GM18508 (cell line): ENCODE measurements at regions not wholly inside any gene's neighbourhood (a gene's known extent, or its start where the extent isn't known, plus 50 kb on each side); places are given as distances from the start of the nearest gene placed in this dataset.
"Not testable (repeated sequence)": the region's sequence is repeated elsewhere in the genome, so short reads cannot be mapped to it uniquely, and the experiment has no call there.

Experiments
- ATAC-seq: cut with Tn5 transposase; IDR thresholded peaks from one replicate; pipeline ENCODE4 v1.9.1; 2021; ENCODE audit warnings: moderate number of reproducible peaks; ENCODE audit not compliant: insufficient read depth, unreplicated experiment

DNA sequence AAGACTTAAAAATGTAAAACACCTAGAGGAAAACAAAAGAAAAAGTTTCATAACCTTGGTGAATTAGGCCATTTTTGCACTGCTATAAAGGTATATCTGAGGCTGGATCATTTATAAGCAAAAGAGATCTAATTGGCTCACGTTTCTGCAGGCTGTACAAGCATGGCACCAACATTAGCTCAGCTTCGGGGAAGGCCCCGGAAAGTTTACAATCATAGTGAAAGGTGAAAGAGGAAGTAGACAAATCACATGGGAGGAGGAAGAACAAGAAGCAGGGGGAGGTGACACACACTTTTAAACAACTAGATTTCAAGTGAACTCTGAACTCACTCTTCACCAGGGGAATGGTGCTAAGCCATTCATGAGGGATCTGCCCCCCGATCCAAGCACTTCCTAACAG lies 1358.5 kb upstream of the PCDH9 start:
- peak; percentile 100 for ATAC-seq

DNA sequence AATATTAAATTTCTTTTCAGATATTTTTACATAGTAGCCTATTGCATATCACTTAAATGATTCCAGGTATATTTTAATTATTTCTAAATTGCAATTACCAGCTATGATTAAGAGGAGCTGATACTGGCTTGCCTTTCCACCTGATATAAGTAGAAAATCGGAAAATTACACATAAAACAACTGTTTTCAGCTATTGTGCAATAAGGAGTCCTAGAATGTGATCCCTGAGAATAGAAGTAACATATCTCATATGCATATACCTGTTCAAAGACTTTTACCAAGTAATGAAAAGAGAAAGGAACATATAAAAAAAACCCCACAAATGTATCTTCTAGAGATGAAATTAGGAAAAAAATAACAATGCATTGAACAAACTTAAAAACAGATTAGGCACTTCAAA lies 1354.6 kb upstream of the PCDH9 start:
- no peak for ATAC-seq

DNA sequence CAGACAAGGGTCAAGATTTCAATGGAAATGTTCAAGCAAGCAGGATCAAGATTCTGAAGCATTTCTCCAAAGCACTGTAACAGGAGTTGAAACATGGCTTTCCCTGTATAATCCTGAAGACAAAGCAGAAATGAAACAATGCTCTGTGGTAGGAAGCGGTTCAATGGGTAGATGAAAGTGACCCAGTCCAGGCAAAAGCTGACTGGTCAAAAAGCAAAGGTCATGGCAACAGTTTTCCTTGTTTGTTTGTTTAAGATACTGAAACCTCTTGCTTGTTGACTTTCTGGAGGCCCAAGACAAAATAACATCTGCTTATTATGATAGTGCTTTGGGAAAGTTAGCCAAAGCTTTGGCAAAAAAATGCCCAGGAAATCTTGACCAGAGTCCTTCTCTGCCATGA lies 1343.9 kb upstream of the PCDH9 start:
- ATAC-seq, result no peak

DNA sequence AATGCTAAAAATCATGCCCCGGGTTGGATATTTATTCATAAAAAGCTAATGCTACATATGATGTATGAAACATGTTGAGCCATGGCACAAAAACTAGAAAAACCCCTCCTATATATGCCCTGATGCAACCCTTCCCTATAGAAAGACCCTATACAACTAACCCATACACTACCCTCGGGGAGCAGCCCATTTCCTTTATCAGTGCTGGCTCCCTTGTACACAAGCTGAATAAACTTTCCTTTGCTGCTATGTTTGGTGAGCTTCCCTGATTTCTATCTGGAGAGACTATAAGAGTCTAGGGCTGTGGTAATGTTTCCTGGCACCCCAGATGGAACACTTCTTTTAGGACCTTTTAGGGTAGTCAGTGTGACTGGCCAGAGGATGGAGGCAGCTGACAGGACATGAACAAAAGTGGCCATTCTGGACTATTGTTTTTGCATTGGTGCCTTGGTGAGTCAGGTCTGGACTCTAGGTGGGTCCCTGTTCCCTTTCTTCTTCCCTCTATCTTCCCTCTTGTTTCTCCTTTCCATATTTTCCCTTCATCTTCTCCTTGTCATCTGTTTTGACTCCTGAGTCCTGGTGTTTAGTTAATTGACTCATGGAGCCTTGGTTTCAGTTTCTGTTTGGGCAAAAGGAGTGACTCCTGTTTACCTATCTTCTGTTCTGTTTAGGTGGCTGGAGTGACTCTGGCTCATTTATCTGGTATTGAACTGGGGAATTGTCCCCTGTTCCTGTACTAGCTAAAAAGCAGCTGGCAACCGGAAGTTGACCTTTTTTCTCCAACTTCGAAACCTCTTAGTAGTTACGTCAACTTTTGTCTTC lies 1321.8 kb upstream of the PCDH9 start:
- ATAC-seq, result no peak

DNA sequence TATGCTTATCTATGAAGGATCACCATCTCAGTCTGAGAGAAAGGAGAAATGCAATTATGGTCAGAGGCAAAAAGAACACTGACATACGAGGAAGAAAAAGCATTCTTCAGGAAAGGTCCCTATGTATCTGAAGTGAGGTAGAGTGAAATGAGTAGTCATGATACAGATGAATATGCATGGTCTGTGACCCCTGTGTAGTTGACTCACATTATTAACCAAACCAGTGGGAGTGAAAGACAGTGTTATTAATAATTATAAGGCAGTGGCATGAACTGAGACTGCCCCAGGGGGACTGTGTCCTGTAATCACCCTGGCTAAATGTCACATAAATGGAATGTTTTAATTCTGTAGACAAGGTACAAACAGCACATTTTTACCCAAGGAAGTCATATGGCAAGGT lies 1320.2 kb upstream of the PCDH9 start:
- ATAC-seq, result peak; percentile 96

DNA sequence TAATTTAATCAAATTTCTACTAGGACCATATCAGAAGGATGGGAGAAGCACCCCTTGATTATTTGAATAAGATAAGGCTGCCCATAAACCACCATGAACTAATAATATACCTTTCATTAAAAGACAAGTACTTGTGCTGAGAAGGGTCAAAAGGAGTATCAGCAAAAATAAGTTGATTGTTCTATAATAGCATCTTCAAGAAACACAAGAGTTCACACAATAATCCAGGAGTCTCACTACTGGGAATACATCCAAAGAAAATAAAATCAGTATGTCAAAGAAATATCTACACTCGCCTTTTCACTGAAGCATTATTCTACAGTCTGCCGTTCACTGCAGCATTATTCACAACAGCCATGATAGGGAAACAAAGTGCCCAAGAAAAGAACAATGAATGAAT lies 1310.1 kb upstream of the PCDH9 start:
- ATAC-seq, result no peak

DNA sequence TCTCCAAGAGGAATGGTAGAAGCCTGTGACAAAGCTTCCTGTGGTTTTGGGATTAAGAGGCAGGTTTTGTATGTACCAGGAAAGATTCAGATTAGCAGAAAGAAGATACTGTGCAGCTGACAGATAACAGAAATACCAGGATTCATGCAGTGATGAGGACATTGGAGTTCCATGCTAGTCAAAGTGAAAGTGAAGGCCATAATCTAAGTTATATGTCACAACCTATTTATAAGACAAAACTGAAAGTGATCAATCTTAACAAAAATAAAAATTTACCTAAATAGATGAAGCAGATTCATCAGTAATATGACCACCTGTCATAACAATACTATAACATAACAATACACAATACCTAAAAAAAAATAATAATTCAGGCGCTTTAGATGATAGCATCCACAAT lies 1305.2 kb upstream of the PCDH9 start:
- ATAC-seq, result peak; percentile 95

DNA sequence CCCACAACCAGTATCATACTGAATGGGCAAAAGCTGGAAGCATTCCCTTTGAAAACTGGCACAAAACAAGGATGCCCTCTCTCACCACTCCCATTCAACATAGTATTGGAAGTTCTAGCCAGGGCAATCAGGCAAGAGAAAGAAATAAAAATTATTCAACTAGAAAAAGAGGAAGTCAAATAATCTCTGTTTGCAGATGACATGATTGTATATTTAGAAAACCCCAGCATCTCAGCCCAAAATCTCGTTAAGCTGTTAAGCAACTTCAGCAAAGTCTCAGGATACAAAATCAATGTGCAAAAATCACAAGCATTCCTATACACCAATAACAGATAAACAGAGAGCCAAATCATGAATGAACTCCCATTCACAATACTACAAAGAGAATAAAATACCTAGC lies 1297.0 kb upstream of the PCDH9 start:
- not testable (repeated sequence) for ATAC-seq

DNA sequence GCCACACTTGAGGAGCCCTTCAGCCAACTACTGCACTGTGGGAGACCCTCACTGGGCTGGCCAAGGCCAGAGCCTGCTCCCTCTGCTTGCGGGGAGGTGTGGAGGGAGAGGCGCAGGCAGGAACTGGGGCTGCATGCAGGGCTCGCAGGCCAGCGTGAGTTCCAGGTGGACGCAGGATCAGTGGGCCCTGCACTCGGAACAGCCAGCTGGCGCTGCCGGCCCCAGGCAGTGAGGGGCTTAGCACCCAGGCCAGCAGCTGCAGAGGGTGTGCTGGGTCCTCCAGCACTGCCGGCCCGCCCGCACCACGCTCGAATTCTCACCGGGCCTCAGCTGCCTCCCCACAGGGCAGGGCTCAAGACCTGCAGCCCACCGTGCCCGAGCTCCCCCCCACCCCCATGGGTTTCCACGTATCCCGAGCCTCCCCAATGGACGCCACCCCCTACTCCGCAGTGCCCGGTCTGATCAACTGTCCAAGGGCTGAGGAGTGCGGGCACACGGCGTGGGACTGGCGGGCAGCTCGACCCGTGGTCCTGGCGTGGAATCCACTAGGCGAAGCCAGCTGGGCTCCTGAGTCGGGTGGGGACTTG lies 1293.8 kb upstream of the PCDH9 start:
- no peak for ATAC-seq

DNA sequence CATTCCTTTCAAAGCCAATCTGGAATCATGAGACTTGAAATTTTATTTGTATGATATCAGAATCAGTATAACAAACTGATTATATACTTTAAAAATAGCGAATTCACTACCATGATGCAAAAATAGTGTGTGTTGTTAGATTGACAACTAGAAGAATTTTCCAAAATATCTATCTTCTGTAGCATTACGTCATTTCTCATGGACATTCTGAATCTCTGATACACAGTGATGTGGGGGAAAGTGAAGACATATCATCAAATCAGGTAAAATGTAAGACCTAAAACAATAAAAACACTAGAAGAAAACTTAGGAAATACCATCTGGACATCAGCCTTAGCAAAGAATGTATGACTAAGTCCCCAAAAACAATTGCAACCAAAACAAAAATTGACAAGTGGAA lies 1292.0 kb upstream of the PCDH9 start:
- ATAC-seq, result no peak

DNA sequence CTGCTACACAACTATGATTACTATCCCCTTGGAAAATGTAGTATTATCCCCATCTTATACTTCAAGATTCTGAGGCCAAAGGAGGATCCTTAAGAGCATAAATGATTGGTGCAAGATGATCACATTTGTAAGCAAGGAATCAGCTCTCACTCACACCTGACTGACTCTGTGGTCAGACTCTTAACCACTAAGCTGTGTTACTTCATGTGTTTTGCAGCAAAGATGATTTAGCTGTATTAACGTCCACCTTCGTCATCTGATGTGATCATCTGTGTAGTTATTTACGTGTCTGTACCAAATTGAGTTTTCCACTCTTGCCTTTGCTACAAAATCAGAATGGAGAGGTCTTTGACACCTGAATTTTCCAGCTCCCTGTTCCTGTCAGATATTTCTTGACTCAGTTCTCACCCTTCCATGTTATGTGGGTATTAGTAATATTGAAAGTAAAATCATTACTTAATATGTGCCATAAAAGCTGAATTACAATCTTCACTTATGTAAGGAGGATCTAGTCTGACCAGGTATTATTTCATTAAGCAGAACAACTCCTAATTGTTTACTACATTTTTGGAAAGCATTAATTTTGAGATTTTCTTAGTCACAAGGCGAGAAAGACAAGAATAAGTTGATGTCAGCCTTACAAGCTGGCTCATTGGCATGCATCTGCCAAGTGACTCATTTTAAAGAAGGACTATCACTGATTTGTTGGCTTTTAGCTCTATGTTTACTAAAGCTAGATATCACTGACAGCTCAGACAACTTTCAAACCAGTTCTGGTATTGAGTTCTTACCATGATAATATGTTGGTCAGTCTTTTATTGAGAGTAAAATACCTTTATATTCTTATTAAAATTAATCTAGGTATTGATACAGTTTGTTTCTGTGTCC lies 1279.8 kb upstream of the PCDH9 start:
- ATAC-seq, result peak; percentile 86

DNA sequence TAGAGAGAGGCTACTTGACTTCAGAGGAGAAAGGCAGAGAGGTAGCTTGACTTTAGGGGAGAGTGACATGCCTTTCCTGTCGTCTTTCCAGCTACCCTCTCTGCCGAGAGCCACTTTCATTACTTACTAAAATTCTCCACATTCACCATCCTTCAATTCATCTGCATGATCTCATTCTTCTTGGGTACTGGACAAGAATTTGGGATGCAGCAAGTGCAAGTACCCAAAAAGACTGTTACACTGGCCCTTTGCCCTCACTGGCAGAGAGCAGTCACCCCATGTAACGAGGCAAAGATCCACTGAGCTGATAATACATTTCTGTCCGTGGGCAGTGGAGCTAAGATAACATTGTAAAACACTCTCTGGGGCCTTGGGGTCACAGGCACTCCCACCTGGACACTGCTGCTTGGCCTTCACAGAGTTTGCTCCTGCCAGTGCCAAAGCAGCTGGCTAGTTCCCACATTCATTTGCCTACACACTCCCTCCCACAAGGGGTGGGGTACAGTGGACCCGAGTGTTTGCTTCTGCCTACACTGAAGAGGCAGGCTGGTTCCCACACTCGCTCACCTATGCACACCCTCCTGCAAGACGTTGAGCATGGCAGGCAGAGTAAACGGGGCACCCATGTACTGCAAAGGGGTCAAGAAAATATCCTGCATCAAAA lies 1276.9 kb upstream of the PCDH9 start:
- no peak for ATAC-seq

DNA sequence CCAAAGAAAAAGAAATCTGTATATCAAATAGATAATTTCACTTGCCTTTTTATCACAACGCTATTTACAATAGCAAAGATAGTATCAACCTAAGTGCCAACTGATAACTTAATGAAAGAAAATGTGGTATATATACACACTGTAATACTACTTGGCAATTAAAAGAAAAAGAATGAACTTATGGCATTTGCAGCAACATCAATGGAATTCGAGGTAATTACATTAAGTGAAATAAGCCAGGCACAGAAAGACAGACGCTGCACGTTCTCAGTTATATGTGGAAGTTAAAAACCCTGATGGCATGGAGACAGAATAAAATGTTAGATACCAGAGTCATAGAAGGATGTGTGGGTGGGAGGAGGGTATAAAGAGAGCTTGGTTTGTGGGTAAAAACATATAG lies 1260.5 kb upstream of the PCDH9 start:
- ATAC-seq, result no peak

DNA sequence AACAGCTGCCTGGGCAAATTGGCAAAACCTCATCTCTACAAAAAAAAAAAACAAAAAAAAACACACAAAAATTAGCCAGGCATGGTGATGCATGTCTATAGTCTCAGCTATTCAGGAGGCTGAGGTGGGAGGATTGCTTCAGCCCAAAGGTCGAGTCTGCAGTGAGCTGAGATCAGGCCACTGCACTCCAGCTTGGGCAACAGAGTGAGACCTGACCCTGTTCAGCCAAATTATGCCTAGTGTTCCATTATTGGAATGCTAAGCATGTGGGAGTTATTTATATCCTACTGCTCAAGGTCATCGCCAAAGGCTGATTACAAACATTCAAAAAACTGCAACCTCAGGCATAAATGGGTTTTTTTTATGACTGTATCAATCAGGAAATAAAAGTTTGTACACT lies 1251.0 kb upstream of the PCDH9 start:
- no peak for ATAC-seq

DNA sequence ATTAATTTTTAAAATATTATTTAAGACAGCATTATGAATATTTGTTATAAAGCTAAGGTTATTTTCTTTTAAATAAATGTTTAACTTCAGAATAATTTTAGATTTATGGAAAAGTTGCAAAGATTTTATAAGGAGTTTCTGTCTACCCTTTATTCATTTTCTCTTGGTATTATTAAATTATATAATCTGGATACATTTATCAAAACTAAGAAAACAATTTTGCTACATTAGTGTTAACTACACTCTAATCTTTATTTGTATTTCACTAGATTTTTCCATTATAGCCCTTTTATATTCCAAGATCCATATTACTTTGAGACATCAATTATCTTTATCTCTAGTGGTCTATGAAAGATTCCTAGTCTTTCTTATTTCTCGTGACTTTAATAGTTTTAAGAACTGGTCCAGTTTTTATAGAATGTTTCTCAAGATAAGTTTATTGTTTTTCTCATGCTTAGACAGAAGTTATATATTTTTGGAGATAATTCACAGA lies 1243.7 kb upstream of the PCDH9 start:
- no peak for ATAC-seq

DNA sequence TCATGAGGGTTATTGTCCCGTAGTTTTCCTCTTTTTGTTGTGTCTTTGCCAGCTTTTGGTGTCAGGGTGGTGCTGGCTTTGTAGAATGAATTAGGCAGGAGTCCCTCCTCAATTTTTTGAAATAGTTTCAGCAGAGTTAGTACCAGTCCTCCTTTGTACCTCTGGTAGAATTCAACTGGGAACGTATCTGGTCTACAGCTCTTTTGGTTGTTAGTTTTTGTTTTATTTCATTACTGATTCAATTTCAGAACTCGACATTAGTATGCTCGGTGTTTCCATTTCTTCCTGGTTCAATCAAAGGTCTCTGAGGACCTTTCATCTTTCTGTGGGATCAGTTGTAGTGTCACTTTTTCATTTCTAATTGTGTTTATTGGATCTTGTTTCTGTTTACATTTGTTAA lies 1237.0 kb upstream of the PCDH9 start:
- no peak for ATAC-seq

DNA sequence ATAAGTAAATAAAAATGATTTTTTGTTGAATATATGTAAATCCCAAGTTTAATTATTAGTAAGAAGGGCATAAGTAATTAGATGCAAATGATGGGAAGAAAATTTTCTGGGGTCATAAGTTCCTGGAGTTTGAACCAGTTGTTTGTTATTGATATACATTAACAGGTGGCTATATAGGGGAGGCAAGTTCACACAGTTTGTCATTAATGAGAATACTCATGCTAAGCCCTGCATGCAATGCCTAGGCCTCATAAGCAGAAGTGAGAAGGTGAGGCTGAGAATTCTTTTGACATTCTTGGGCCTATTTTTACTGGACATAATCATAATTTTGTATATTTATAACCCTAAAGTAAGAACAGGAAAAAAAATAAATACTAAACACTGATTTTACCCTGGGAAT lies 1210.7 kb upstream of the PCDH9 start:
- peak; percentile 44 for ATAC-seq

DNA sequence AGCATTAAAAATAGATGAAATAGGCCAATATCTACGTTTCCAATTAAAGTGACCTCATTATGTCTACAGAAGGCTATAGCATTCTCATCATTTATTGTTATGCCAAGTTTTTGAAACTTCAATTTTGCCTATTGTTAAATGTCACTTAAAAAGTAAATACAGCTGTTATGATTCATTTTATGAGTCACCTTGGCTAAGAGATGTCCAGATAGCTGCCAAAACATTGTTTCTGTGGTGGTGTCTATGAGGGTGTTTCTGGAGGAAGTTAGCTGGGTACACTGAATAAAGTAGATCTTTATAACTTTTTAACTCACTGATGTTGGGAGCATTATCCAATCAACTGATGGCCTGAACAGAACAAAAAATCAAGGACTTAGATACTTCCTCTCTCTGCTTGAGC lies 1209.7 kb upstream of the PCDH9 start:
- no peak for ATAC-seq

DNA sequence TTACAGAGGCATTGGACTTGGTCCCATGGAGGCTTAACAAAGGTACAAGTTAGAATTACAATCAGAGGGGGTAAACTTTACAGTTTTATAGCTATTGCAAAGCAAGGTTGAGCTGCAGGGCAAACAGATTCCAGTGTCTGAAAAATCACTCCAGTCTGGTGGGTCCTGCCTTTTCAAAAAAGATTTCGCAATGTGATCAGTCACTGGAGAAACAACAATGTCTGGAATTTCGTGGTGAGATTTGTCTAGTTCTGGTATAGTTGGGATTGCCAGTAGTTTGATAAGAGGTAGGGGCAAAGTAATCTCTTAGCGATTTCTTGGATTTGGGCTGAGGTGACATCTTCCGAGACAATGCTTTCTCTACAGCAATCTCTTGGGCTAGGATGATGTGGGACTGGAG lies 1198.2 kb upstream of the PCDH9 start:
- no peak for ATAC-seq

DNA sequence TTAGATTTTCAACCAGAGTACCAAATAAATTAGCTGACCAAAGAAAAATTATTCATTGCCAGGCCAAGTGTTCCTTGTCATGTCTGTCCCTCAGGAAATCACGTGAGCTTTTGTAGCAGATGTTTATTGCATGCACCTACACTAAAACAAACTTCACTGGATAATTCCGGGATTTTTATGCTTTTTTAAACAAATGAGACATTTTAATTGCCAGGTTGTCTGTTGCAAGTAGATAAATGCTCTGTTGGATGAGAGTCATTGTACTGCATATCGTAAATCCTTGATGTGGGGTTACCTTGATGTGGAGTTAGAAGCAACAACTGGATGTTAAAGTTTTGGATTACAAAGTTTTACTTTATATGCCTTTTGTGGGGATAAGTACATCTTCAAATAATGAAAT lies 1187.7 kb upstream of the PCDH9 start:
- ATAC-seq, result no peak

DNA sequence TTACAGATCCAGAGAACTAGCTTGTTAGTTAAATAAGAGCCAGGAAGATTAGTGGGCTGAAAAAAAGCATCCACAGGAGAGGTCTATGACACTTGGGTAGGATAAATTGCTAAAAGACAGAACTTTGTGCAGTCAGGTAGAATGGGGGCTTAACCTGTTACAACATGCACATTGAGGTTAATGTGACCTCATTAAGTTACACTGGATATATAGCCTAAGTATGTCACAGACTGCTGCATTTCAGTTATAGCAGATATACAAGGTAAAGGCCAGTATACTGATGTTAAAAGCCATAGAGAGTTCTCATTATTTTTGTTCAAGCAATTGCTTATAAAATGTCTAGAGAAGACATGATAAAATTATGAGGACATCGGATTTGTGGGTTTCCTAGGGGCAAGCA lies 1179.9 kb upstream of the PCDH9 start:
- ATAC-seq, result no peak
